Neural crest cell (in vitro differentiated cells): ENCODE measurements at regions not wholly inside any gene's neighbourhood (a gene's known extent, or its start where the extent isn't known, plus 50 kb on each side); places are given as distances from the start of the nearest gene placed in this dataset.

Experiments used
- DNase-seq: peaks from one replicate; pipeline ENCODE4 v3.0.0; 2021; ENCODE audit warnings: low read depth, mixed read lengths, low spot score
- H3K27ac Mint-ChIP-seq: one replicate; pipeline ENCODE4 v1.8.0; 2021; ENCODE audit warnings: mild to moderate bottlenecking, mixed read lengths; ENCODE audit not compliant: unreplicated experiment
- H3K27me3 Mint-ChIP-seq: 2 replicates; pipeline ENCODE4 v1.8.0; 2021; ENCODE audit warnings: low read depth, mild to moderate bottlenecking, mixed read lengths
- H3K36me3 Mint-ChIP-seq: 2 replicates; pipeline ENCODE4 v1.8.0; 2021; ENCODE audit warnings: low read depth, mild to moderate bottlenecking, mixed read lengths
- H3K4me1 Mint-ChIP-seq: 2 replicates; pipeline ENCODE4 v1.8.0; 2021; ENCODE audit warnings: mixed read lengths
- H3K4me3 Mint-ChIP-seq: one replicate; pipeline ENCODE4 v1.8.0; 2021; ENCODE audit warnings: mild to moderate bottlenecking, mixed read lengths
- H3K9me3 Mint-ChIP-seq: 2 replicates; pipeline ENCODE4 v1.8.0; 2021; ENCODE audit warnings: mixed read lengths
- CTCF ChIP-seq: fragments of 200-600 bp; sonication (generic); conservative IDR thresholded peaks from 2 replicates; pipeline ENCODE4 v1.5.0; 2021; ENCODE audit warnings: antibody characterized with exemption, mild to moderate bottlenecking

- no peaks in the 10 kb centered on the region for H3K4me1 Mint-ChIP-seq
- no peak for DNase-seq
- H3K27me3 Mint-ChIP-seq = no peaks in the 10 kb centered on the region
- H3K27ac Mint-ChIP-seq = no peak overlapping the region
- no peaks in the 10 kb centered on the region for H3K36me3 Mint-ChIP-seq
- no peak for TF ChIP-seq CTCF
- H3K4me3 Mint-ChIP-seq = no peak overlapping the region
- H3K9me3 Mint-ChIP-seq = peaks cover 2% of the 10 kb centered on the region
Measured at GRCh38 chr3:22977650-22978289, 225.4 kb upstream of the UBE2E2 start.

- DNase-seq = no peak
- Mint-ChIP-seq H3K4me3 (no peak overlapping the region), H3K27me3 (no peaks in the 10 kb centered on the region), H3K27ac (no peak overlapping the region), H3K36me3 (no peaks in the 10 kb centered on the region), H3K4me1 (no peaks in the 10 kb centered on the region), H3K9me3 (peaks cover 2% of the 10 kb centered on the region)
- TF ChIP-seq CTCF = no peak
Measured at GRCh38 chr3:22979581-22979980, 223.5 kb upstream of the UBE2E2 start.

GRCh38 chr3:22980346-22980745, 222.8 kb upstream of the UBE2E2 start:
- Mint-ChIP-seq H3K9me3 (peaks cover 2% of the 10 kb centered on the region), H3K27ac (no peak overlapping the region), H3K4me1 (no peaks in the 10 kb centered on the region), H3K27me3 (no peaks in the 10 kb centered on the region), H3K36me3 (no peaks in the 10 kb centered on the region), H3K4me3 (no peak overlapping the region)
- no peak for TF ChIP-seq CTCF
- DNase-seq = no peak

- H3K36me3 Mint-ChIP-seq = no peaks in the 10 kb centered on the region
- TF ChIP-seq CTCF = no peak
- no peaks in the 10 kb centered on the region for H3K9me3 Mint-ChIP-seq
- no peak overlapping the region for H3K27ac Mint-ChIP-seq
- H3K27me3 Mint-ChIP-seq = no peaks in the 10 kb centered on the region
- no peaks in the 10 kb centered on the region for H3K4me1 Mint-ChIP-seq
- H3K4me3 Mint-ChIP-seq = no peak overlapping the region
- no peak for DNase-seq
Measured at GRCh38 chr3:22981166-22981565, 222.0 kb upstream of the UBE2E2 start.

GRCh38 chr3:22981861-22982260, 221.3 kb upstream of the UBE2E2 start:
- TF ChIP-seq CTCF = no peak
- Mint-ChIP-seq H3K27ac (no peak overlapping the region), H3K27me3 (peaks cover 3% of the 10 kb centered on the region), H3K4me3 (no peak overlapping the region), H3K9me3 (no peaks in the 10 kb centered on the region), H3K36me3 (no peaks in the 10 kb centered on the region), H3K4me1 (no peaks in the 10 kb centered on the region)
- no peak for DNase-seq
